ENCODE measurements at regions not wholly inside any gene's neighbourhood (a gene's known extent, or its start where the extent isn't known, plus 50 kb on each side); places are given as distances from the start of the nearest gene placed in this dataset.

- DNase-seq (ENCODE audit: low read depth): no peak
Observed at GRCh38 chr12:127340381-127340780, 926.6 kb upstream of the TMEM132C start.

DNA sequence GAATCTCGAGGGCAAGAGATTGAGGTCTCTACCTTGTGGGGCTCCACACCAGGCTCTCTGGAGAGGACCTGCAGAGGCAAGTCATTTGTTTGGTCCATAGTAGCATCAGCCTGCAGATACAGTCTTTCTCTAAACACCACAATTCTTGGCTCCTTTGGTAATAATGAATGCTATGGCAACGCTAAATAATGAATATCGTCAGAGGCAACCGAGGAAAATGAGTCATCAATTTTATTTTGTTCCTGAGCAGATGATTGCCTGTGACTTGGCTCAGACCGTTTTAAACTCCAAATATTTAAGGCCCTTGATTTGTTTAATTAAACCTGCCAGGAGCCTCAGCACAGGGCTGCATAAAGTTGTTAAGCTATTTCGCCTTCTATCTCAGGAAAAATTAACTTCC, 924.1 kb upstream of the TMEM132C start:
- DNase-seq (ENCODE audit: low read depth): no peak

GRCh38 chr12:127343940-127344339, 923.0 kb upstream of the TMEM132C start:
- no peak for DNase-seq (ENCODE audit: low read depth)

DNA sequence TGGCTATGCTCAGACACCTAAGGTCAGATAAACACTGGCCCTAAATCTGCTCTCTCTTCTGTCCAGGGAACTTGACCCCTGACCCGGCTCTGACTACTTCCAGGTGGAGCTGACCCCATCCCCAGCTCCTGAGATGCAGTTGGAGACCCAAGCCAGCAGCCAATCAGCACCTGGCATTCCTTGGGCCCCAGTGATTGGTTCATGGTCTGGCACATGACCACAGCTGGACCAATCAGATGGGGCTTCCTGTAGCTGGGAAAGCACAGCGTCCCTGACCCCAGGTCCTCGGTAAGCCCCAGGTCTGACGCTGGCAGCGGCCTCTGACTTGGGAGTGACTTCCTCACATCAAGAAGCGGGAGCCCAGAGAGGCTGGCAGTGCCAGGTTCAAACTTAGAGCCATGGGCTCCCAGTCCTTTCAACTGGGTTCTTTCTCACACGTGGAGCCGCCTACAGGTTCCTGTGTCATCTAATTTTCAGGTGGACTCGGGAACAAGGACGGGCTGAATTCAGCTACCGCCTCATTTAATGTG, 915.4 kb upstream of the TMEM132C start:
- no peak for DNase-seq (ENCODE audit: low read depth)

DNA sequence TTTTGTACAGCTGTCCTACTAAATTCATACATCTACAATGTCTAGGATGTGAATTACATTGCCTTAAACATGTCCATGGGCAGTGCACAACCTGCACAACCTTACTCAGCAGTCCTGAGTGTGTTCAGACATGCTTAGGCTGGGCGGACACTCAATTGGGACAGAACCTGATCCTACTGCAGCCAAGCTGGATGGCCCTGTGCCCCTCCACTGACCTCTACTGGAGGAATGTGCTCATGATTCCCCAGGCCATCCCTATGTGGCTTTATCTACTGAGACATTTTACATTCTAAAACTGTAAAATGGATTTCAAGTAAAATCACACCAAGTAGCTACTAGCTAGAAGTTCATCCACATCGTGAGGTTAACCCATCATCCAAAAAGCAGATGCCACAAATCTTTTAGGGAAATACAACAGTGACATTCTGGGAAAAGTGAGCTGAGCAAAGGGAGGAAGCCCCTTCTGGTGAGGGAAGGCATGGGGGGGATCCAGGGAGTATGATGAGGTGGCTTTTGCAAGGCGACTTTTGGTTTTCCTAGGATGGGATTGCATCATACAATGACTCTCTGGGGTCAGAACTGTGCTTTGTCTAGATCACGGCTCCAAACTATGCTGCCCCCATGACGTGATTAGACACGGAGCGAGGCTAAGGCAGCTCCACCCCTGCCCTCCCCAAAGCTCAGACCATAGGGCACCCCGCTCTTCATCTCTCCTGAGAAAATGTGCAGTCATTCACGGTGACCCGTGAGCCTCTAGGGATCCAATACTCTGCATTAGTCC, 911.7 kb upstream of the TMEM132C start:
- peak; percentile 16 for DNase-seq (ENCODE audit: low read depth)

- DNase-seq (ENCODE audit: low read depth): no peak
Observed at GRCh38 chr12:127358888-127359287, 908.1 kb upstream of the TMEM132C start.

DNA sequence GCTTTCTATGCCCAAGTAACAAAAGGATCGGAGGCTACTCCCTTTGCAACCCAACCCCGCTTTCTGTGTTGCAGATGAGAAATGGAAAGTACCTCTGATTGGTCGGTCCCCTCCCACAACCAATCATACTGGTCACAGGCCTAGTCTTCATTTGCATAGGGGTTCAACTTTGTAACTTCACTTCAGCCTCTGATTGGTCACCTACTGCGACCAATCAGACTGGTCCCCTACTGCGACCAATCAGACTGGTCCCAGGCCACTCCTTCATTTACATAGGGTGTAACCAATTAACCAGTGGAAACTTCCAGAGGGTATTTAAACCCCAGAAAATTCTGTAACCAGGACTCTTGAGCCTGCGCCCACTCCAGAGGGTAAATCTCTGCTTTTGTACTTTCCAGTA, 906.4 kb upstream of the TMEM132C start:
- no peak for DNase-seq (ENCODE audit: low read depth)

GRCh38 chr12:127362121-127362520, 904.8 kb upstream of the TMEM132C start:
- no peak for DNase-seq (ENCODE audit: low read depth)

DNA sequence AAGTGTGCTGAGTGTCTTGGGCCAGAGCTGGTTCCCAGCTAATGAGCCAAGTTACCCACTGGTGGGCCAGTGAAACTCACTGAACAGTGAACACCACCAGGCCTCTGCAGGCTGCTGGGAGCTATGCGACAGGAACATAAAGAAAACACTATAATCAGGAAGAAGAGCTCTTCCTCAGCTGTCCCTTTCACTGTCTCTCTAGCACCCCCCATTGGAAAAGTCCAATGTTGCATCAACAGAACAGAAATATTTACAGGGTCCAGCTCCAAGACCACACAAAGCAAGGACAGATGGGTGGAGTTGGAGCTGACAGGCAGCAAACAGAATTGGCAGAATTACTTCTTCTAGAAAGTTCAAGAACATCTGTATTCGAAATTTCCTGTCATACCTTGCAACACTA, 903.6 kb upstream of the TMEM132C start:
- DNase-seq (ENCODE audit: low read depth): no peak

- no peak for DNase-seq (ENCODE audit: low read depth)
Observed at GRCh38 chr12:127373559-127373958, 893.4 kb upstream of the TMEM132C start.

GRCh38 chr12:127374447-127374846, 892.5 kb upstream of the TMEM132C start:
- DNase-seq (ENCODE audit: low read depth): no peak

- no peak for DNase-seq (ENCODE audit: low read depth)
Observed at GRCh38 chr12:127381043-127381668, 885.8 kb upstream of the TMEM132C start.

DNA sequence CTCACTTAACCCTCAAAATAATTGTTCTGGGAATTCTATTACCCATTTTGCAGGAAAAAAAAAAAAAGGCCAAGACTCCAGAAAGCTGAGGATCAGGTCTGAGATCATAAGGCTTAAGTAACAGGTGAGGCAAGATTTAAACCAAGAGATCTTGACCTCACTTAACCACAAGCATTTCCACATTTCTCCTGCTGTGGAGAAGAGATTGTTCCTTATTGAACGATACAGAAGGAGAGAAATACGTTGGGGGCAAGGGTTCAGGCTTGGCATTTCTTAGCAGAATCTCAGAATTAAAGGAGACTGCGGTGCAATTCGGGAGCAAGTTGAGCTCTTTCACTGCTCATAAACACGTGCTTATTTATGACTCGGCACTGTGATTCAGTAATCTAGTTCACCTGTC, 885.3 kb upstream of the TMEM132C start:
- no peak for DNase-seq (ENCODE audit: low read depth)

GRCh38 chr12:127383281-127383680, 883.7 kb upstream of the TMEM132C start:
- no peak for DNase-seq (ENCODE audit: low read depth)

- DNase-seq (ENCODE audit: low read depth): no peak
Observed at GRCh38 chr12:127386723-127387122, 880.2 kb upstream of the TMEM132C start.

DNA sequence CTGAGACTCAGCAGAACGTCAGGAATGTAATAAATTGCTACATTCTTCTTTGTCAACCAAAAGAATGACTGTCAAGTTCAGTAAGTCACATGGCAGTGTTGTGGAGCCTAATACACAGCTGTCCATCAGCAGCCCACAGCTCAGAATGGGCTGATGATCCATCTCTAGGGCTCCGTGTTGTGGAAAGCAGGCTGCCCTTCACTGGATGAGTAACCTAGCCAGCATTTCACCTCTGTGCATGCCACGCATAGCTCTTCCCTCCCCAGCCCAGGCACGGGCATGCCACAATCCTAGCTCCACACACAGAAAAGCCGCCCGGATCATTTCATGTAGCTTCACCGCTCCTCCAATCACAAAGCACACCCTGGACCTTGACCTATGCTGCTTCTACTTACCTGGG, 878.0 kb upstream of the TMEM132C start:
- no peak for DNase-seq (ENCODE audit: low read depth)

- peak; percentile 64 for DNase-seq (ENCODE audit: low read depth)
Observed at GRCh38 chr12:127389923-127390322, 877.0 kb upstream of the TMEM132C start.

- no peak for DNase-seq (ENCODE audit: low read depth)
Observed at GRCh38 chr12:127393465-127393864, 873.5 kb upstream of the TMEM132C start.

DNA sequence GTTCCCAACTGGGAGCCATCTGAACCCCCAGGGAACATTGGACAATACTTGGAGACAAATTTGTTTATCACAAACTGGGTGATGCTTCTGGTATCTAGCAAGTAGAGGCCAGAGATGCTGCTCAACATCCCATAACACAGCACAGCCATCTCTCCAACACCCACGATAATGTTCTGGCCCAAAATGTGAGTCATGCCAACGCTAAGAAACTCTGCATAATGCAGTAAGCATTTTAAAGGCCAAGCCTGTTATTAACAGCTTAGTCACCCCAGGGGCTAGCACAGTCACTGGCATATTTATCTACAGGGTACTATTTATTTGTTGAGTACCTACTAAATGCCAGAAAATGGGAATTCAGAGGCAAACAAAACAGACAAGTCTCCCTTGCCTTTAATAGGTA, 873.1 kb upstream of the TMEM132C start:
- DNase-seq (ENCODE audit: low read depth): no peak

GRCh38 chr12:127396734-127397133, 870.2 kb upstream of the TMEM132C start:
- DNase-seq (ENCODE audit: low read depth): no peak

DNA sequence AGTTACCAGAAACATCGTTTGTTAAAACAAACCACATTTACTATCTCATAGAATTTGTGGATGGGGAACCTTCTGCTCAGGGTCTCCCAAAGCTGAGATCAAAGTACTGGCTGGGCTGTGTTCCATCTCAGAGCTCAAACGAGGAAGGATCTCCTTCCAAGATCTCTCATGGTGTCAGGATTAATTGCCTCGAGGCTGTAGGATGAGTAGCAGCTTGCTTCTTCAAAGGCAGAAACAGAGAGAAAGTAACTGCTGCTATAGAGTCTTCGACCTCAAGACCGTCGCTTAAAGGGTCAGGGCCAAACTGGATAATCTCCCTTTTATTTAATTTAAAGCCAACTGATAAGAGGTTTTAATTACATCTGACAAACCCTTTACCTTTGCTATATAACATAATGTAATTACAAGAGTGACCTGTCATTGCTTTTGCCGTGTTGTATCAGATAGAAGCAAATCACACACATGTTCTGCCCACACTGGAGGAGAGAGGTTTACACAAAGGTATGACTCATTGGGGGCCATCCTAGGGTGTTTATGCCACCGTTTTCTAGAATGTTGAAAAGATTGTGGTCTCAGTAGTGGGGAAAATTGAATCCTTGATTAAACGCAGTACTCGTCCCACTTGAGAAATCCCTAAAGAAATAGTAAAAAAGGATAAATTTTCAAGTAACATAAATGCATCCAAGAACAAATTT, 868.8 kb upstream of the TMEM132C start:
- no peak for DNase-seq (ENCODE audit: low read depth)

- DNase-seq (ENCODE audit: low read depth): no peak
Observed at GRCh38 chr12:127399451-127399850, 867.5 kb upstream of the TMEM132C start.

GRCh38 chr12:127400221-127400620, 866.7 kb upstream of the TMEM132C start:
- DNase-seq (ENCODE audit: low read depth): no peak
